HG03571 (cell line): ENCODE measurements at regions not wholly inside any gene's neighbourhood (a gene's known extent, or its start where the extent isn't known, plus 50 kb on each side); places are given as distances from the start of the nearest gene placed in this dataset.
"Not testable (repeated sequence)": the region's sequence is repeated elsewhere in the genome, so short reads cannot be mapped to it uniquely, and the experiment has no call there.

Experiments
- ATAC-seq: cut with Tn5 transposase; IDR thresholded peaks from one replicate; pipeline ENCODE4 v1.9.1; 2021; ENCODE audit not compliant: unreplicated experiment

DNA sequence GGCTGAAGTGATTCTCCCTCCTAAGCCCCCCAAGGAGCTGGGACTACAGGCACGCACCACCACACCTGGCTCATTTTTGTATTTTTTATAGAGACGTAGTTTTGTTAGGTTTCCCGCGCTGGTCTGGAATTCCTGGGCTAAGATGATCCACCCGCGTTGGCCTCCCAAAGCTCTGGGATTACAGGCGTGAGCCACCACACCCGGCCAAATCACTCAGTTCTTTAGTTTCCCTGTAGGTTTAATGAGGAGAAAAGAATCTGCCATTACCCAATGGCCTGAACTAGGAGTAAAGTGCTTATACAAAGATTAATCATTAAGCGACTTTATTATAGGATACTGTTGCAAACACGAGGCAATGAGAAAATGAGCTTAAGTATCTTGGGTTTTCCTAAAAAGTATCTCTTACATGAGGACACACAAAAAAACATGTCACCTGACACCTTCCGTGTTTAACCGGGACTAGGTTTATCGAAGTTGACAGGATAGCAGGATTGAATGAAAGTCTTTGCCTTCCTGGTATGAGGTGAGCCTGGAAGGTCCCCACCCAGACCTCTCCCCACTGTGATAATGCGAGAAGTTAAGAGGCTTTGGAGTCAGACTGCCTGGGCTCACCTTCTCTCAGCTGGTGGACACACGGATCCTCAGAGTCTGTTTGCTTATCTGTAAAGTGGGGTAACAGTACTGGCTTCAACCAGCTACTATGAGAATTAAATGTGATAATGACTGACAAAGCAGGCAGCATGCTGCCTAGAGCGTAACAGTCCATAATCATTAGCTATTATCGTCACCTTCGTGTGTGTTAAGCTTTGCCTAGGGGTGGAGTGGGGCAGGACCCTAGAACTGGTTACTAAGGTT, 133.5 kb upstream of the KRAS start:
- no peak for ATAC-seq

- no peak for ATAC-seq
These were observed 131.8 kb upstream of the KRAS start for GRCh38 chr12:25382311-25383106.

GRCh38 chr12:25377469-25378177, 126.9 kb upstream of the KRAS start:
- ATAC-seq, result no peak

DNA sequence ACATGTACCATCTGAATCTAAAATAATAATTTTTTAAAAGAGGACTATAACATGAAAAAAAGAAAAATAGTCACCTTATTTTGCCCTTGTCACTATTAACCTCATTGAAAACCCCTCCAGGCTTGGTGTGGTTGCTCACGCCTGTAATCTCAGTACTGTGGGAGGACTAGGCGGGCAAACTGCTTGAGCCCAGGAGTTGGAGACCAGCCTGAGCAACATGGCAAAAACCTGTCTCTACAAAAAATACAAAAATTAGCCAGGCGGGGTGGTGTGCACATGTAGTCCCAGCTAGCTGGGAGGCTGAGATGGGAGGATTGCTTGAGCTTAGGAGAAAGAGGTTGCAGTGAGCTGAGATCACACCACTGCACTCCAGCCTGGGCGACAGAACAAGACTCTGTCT, 126.3 kb upstream of the KRAS start:
- ATAC-seq, result no peak

DNA sequence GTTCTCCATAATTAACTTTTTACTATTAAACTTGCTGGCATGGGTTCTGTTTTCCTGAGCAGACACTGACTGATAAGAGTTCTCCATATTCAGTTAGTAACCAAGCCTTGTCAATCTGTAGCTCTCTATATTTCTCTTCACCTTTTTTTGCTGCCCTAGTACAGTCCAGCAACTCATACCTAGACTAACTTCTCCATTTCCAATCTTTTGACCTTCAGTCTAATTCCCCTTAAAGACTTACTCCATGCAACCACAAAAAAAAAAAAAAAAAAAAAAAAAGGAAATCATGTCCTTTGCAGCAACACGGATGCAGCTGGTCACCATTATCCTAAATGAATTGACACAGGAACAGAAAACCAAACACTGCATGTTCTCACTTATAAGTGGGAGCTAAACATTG, 125.7 kb upstream of the KRAS start:
- ATAC-seq, result no peak

DNA sequence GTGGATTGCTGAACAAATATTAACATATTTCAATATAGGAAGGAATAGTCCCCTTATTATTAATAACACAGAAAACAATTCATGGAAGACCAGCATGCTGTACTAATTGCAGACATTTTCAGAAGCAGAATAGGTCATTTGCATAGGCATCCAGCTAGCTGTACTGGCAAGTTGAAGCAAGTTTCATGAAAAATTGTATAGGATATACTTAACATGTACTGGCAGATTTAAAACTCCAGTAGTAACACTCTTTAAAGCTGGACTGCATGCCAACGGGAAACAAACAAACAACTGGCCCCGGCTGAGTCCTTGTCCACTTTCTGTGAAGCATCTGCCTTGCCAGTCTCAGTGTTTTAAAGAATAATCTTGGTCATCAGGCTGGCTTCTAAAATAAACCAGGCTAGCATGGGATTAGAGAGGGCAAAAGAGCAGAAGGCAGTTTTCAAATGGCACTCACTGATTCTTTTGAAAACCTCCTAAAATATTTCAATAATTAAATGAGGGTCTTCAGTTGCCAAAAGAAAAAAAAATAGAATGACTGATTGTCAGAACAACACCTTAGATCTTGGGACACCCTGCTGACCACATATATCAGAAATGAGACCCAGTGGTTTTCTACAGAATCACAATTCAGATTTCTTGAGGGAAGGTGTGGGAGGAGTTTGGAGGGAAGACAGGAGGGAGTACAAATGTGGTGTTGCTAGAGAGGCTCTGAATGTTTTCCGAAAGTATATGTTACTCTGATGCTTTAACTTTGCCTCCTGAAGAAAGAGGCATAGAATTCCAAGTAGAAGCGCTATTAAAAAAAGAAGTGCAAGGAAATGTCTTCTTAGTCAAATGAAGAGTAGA, 122.5 kb upstream of the KRAS start:
- no peak for ATAC-seq

DNA sequence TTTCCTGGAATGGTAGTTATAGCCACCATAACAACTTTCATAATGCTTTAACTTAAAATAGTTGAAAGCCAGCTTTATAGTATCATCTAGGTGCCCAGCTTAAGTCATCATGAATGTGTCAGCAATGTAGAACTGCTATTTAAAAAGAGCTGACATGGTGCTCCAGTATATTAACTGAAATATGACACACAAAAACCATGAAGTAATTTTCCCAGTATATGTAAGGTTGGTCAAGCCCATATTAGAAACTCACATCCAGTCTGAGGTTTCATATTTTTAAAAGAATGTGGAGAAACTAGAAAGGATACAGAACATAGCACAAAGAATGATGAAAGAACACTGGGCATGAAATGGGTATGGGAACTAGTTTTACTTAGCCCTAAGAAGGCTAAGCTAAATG, 121.3 kb upstream of the KRAS start:
- ATAC-seq, result no peak

DNA sequence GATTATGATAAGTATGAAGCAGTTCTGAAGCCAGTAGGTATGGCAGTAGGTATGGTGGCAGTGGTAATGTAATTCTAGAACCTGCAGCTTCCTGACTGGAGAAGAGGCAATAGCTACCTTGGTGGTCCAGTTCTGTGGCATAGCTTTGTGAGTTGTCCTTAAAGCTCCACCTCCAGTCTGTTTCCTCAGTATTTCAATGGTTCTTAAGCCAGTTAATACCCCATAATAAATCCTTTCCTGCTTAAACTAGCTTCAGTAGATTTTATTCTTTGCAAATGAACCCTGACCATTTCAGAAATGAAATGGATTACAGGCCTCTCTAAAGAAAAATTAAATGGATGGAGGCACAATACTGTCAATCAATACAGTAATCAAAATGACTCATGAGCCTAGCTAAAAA, 117.8 kb upstream of the KRAS start:
- ATAC-seq, result no peak

DNA sequence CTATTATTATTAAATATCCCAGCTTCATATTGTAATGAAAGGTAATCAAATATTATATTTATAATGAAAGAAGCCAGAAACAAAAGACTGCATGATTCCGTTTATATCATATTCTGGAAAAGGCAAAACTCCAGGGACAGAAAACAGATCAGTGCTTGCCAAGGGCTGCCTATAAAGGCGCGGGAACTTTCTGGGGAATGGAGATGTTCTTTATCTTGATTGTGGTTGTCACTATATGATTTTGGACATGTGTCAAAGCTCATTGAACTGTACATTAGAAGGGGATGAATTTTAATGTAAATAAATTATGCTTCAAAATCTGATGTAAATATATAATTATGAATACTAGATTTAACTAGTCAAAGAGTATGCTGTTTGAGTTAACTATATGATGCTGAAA, 115.4 kb upstream of the KRAS start:
- no peak for ATAC-seq

DNA sequence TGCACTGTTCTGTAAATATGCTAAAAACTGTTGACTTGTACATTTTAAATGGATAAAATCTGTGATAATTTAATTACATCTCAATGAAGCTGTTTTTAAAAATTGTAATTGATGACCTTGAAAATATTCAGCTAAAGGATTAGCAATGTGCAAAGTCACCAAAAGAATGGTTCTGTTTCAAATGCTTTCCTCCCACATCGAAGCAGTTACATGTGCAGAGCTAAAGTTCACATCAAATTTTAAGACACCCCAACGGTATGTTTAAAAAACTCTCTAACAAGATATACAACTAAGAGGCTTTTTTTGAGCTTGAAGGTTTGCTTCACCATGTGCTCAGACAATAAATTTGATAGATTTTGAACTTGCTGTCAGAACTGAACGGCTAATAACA, 114.6 kb upstream of the KRAS start:
- no peak for ATAC-seq

- ATAC-seq, result peak; percentile 85
These were observed 114.0 kb upstream of the KRAS start for GRCh38 chr12:25364529-25365339.

DNA sequence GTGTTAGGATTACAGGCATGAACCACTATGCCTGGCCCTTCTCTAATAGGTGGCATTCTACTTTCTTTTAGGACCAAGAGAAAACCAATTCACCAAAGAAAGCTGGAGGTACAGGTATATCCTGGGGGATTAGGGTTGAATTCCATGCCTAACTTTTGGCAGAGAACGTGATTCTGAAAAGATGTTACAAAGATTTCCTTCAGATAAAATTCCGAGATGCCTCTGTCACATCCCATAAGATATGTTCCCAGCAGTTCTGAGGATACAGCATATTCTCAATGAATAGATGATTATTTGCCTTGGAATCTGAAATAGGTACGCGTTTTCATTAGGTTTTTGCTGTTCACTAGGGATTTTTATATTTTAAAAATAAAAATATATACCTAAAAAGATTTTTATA, 111.9 kb upstream of the KRAS start:
- no peak for ATAC-seq

- ATAC-seq, result no peak
These were observed 110.8 kb upstream of the KRAS start for GRCh38 chr12:25361511-25361910.

GRCh38 chr12:25357595-25357994, 106.9 kb upstream of the KRAS start:
- ATAC-seq, result no peak

GRCh38 chr12:25352942-25353341, 102.2 kb upstream of the KRAS start:
- not testable (repeated sequence) for ATAC-seq

GRCh38 chr12:25352083-25352918, 101.6 kb upstream of the KRAS start:
- no peak for ATAC-seq

GRCh38 chr12:25348593-25348895, 97.8 kb upstream of the KRAS start:
- ATAC-seq, result no peak

- no peak for ATAC-seq
These were observed 97.2 kb upstream of the KRAS start for GRCh38 chr12:25347716-25348592.
